ENCODE measurements at regions not wholly inside any gene's neighbourhood (a gene's known extent, or its start where the extent isn't known, plus 50 kb on each side); places are given as distances from the start of the nearest gene placed in this dataset.

DNA sequence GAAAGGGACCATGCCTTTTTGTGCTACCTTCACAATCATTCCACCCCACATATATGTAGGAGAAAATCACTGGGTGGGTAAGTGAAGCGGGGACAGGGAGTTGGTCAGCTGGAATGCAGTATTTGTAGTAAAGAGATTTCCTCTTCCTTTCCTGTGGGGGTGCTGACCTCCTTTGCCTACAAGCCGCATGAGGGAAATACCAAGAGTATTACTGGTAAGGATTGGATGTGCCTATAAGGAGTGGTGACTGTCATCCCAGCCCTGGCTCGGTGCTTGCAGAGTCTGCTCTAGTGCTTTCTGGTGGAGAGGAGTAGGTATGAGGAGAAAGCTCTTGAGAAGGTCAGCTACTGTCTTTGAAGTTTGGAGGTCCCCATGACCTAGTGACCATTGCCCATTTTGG lies 324.6 kb downstream of the HRH4 start:
- H3K79me2 ChIP-seq (ENCODE audit: insufficient read depth, low read length), result no peaks in the 10 kb centered on the region

GRCh38 chr18:24786027-24786426 lies 325.6 kb downstream of the HRH4 start:
- intact Hi-C loops (cut with micrococcal nuclease), result no loop called here
- H3K4me1 Mint-ChIP-seq, result no peaks in the 10 kb centered on the region
- Histone ChIP-seq H3K27ac (ENCODE audit: low read depth in 1 of 2, low read length in 2 of 2) (no peak overlapping the region), H3K4me3 (replicated peaks in 1 of 3; ENCODE audit: low read depth in 2 of 3, low read length in 3 of 3) (no peak overlapping the region), H3K4me2 (replicated peaks; ENCODE audit: extremely low read depth, low read length, poor library complexity, severe bottlenecking) (no peak overlapping the region), H3K9me3 (replicated peaks in 1 of 2; ENCODE audit: control insufficient read depth in 1 of 2, insufficient read depth in 1 of 2, low read length in 2 of 2) (peaks cover 0 to 4% of the 10 kb centered on the region in 2 donors), H3K36me3 (replicated peaks in 1 of 2; ENCODE audit: control insufficient read depth in 1 of 2, insufficient read depth in 2 of 2, low read length in 2 of 2) (no peaks in the 10 kb centered on the region), H3K79me2 (ENCODE audit: insufficient read depth, low read length) (no peaks in the 10 kb centered on the region), H3K4me1 (ENCODE audit: control insufficient read depth in 1 of 2, insufficient read depth in 2 of 2, low read length in 2 of 2) (no peaks in the 10 kb centered on the region), H3K27me3 (ENCODE audit: control insufficient read depth in 2 of 2, insufficient read depth in 2 of 2, low read length in 2 of 2) (no peaks in the 10 kb centered on the region), H2AFZ (ENCODE audit: insufficient read depth, low read depth, low read length, poor library complexity, severe bottlenecking) (no peak overlapping the region), H3K9ac (ENCODE audit: insufficient read depth, low read length, poor library complexity, severe bottlenecking) (no peak overlapping the region), H4K20me1 (ENCODE audit: insufficient read depth, low read length) (no peaks in the 10 kb centered on the region)
- peaks cover 0 to 6% (median 2%) of the 10 kb centered on the region in 7 donors for H3K9me3 Mint-ChIP-seq
- DNase-seq, result no peak
- no peak overlapping the region for H3K27ac Mint-ChIP-seq
- no peaks in the 10 kb centered on the region for H3K36me3 Mint-ChIP-seq
- peaks cover 0 to 2% (median 0%) of the 10 kb centered on the region in 3 donors for H3K27me3 Mint-ChIP-seq (ENCODE audit: low read depth in 3 of 3)
- no CpG with 5 or more reads among the region's 2 CpGs for WGBS (ENCODE audit: insufficient coverage)
- no peak for TF ChIP-seq CTCF (IDR thresholded peaks at IDR 0.05)
- H3K4me3 Mint-ChIP-seq, result no peak overlapping the region

More for the DNA sequence above, 324.6 kb downstream of the HRH4 start:
- Mint-ChIP-seq H3K4me3 (no peak overlapping the region), H3K4me1 (no peaks in the 10 kb centered on the region), H3K36me3 (no peaks in the 10 kb centered on the region), H3K27me3 (ENCODE audit: low read depth in 3 of 3) (peaks cover 0 to 2% (median 0%) of the 10 kb centered on the region in 3 donors), H3K9me3 (peaks cover 0 to 6% (median 2%) of the 10 kb centered on the region in 7 donors), H3K27ac (no peak overlapping the region)
- intact Hi-C loops (cut with micrococcal nuclease), result no loop called here
- no peaks in the 10 kb centered on the region for H3K36me3 ChIP-seq (replicated peaks in 1 of 2; ENCODE audit: control insufficient read depth in 1 of 2, insufficient read depth in 2 of 2, low read length in 2 of 2)
- H2AFZ ChIP-seq (ENCODE audit: insufficient read depth, low read depth, low read length, poor library complexity, severe bottlenecking), result no peak overlapping the region
- H4K20me1 ChIP-seq (ENCODE audit: insufficient read depth, low read length), result no peaks in the 10 kb centered on the region
- no peak overlapping the region for H3K27ac ChIP-seq (ENCODE audit: low read depth in 1 of 2, low read length in 2 of 2)
- H3K4me2 ChIP-seq (replicated peaks; ENCODE audit: extremely low read depth, low read length, poor library complexity, severe bottlenecking), result no peak overlapping the region
- WGBS (ENCODE audit: insufficient coverage), result no CpG with 5 or more reads among the region's 3 CpGs
- H3K9me3 ChIP-seq (replicated peaks in 1 of 2; ENCODE audit: control insufficient read depth in 1 of 2, insufficient read depth in 1 of 2, low read length in 2 of 2), result peaks cover 0 to 4% of the 10 kb centered on the region in 2 donors
- H3K4me3 ChIP-seq (replicated peaks in 1 of 3; ENCODE audit: low read depth in 2 of 3, low read length in 3 of 3), result no peak overlapping the region
- H3K9ac ChIP-seq (ENCODE audit: insufficient read depth, low read length, poor library complexity, severe bottlenecking), result no peak overlapping the region
- no peak for DNase-seq
- no peaks in the 10 kb centered on the region for H3K27me3 ChIP-seq (ENCODE audit: control insufficient read depth in 2 of 2, insufficient read depth in 2 of 2, low read length in 2 of 2)
- no peak for TF ChIP-seq CTCF (IDR thresholded peaks at IDR 0.05)
- H3K4me1 ChIP-seq (ENCODE audit: control insufficient read depth in 1 of 2, insufficient read depth in 2 of 2, low read length in 2 of 2), result no peaks in the 10 kb centered on the region

Data from CD14-positive monocyte (primary cell).